H1 (cell line): ENCODE measurements at regions not wholly inside any gene's neighbourhood (a gene's known extent, or its start where the extent isn't known, plus 50 kb on each side); places are given as distances from the start of the nearest gene placed in this dataset.

ENCODE experiments used
- CTCF ChIP-seq, 3 experiments: IDR thresholded peaks; 1 replicate in 2 of 3; 2 replicates in 1 of 3; pipeline versions ENCODE4 v1.5.1 to v1.6.1; 2011; ENCODE audit warnings: low read length in 3 of 3, mild to moderate bottlenecking in 3 of 3, inconsistent platforms in 2 of 3, low read depth in 1 of 3, moderate library complexity in 1 of 3; ENCODE audit not compliant: insufficient read depth in 1 of 3; ENCODE audit errors: control extremely low read depth in 1 of 3
- EZH2 ChIP-seq: fragments of 200-600 bp; sonication (generic); IDR thresholded peaks from 2 replicates; pipeline ENCODE4 v1.7.1; 2012; ENCODE audit warnings: low read depth, mild to moderate bottlenecking, moderate library complexity, low read length, inconsistent platforms; ENCODE audit not compliant: severe bottlenecking
- NRF1 ChIP-seq: IDR thresholded peaks from 2 replicates; pipeline ENCODE4 v1.6.1; 2011; ENCODE audit warnings: mild to moderate bottlenecking, low read depth, low read length, improper control_type of control experiment
- POLR2A ChIP-seq, 2 experiments: IDR thresholded peaks; 1 replicate in 1 of 2; 2 replicates in 1 of 2; pipeline ENCODE4 v1.6.1; 2011; ENCODE audit warnings: low read depth in 2 of 2, low read length in 2 of 2, mild to moderate bottlenecking in 2 of 2; ENCODE audit errors: control extremely low read depth in 1 of 2
- TAF1 ChIP-seq: IDR thresholded peaks from 2 replicates; pipeline ENCODE4 v1.6.1; 2011; ENCODE audit warnings: mild to moderate bottlenecking, low read depth, low read length

- TF ChIP-seq EZH2 (no peak), CTCF (IDR thresholded peaks at IDR 0.05; ENCODE audit: control extremely low read depth in 1 of 3, insufficient read depth in 1 of 3, low read depth in 1 of 3, low read length in 3 of 3) (no peak), TAF1 (no peak), NRF1 (no peak), POLR2A (IDR thresholded peaks at IDR 0.05; ENCODE audit: control extremely low read depth in 1 of 2, low read depth in 2 of 2, low read length in 2 of 2) (no peak)
Measured at GRCh38 chr11:23974051-23974450, 522.8 kb upstream of the LUZP2 start.
